Thyroid gland (tissue), 4 donors: ENCODE measurements at regions not wholly inside any gene's neighbourhood (a gene's known extent, or its start where the extent isn't known, plus 50 kb on each side); places are given as distances from the start of the nearest gene placed in this dataset.

Experiments used
- POLR2A ChIP-seq, 2 donors: fragments of 450-650 bp; IDR thresholded peaks; one replicate each; pipeline ENCODE4 v1.6.1; 2017; ENCODE audit warnings: antibody characterized with exemption in 2 of 2, mild to moderate bottlenecking in 2 of 2, moderate library complexity in 1 of 2
- TF ChIP-seq, protein P1 (sequence below), 6 experiments: fragments of 200-600 bp in 3 of 6; fragments of 450-650 bp in 3 of 6; sonication (generic) in 3 of 6; IDR thresholded peaks; one replicate each; pipeline ENCODE4 v1.5.1; 2016 to 2019; ENCODE audit warnings: antibody characterized with exemption in 6 of 6, mild to moderate bottlenecking in 2 of 6, inconsistent platforms in 1 of 6, moderate library complexity in 1 of 6

- TF ChIP-seq, protein P1, sequence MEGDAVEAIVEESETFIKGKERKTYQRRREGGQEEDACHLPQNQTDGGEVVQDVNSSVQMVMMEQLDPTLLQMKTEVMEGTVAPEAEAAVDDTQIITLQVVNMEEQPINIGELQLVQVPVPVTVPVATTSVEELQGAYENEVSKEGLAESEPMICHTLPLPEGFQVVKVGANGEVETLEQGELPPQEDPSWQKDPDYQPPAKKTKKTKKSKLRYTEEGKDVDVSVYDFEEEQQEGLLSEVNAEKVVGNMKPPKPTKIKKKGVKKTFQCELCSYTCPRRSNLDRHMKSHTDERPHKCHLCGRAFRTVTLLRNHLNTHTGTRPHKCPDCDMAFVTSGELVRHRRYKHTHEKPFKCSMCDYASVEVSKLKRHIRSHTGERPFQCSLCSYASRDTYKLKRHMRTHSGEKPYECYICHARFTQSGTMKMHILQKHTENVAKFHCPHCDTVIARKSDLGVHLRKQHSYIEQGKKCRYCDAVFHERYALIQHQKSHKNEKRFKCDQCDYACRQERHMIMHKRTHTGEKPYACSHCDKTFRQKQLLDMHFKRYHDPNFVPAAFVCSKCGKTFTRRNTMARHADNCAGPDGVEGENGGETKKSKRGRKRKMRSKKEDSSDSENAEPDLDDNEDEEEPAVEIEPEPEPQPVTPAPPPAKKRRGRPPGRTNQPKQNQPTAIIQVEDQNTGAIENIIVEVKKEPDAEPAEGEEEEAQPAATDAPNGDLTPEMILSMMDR (IDR thresholded peaks at IDR 0.05) = no peak
- no peak for TF ChIP-seq POLR2A (IDR thresholded peaks at IDR 0.05)
Observed at GRCh38 chr1:38776466-38777065, 83.0 kb downstream of the RRAGC start.
